Right lobe of liver (tissue), 6 donors: ENCODE measurements at regions not wholly inside any gene's neighbourhood (a gene's known extent, or its start where the extent isn't known, plus 50 kb on each side); places are given as distances from the start of the nearest gene placed in this dataset.
"Not testable (repeated sequence)": the region's sequence is repeated elsewhere in the genome, so short reads cannot be mapped to it uniquely, and the experiment has no call there.

ENCODE experiments used
- ATAC-seq, 4 donors: fragments of 200-7000 bp; cut with Tn5 transposase; one replicate each; pipeline ENCODE4 v1.9.1; 2020; ENCODE audit warnings: mild to moderate bottlenecking in 4 of 4, moderate library complexity in 4 of 4
- DNase-seq, 3 donors: peaks; one replicate each; pipeline ENCODE4 v3.0.0-alpha.2; 2020
- H3K27ac ChIP-seq, 3 donors: fragments of 200-600 bp; one replicate each; pipeline ENCODE4 v1.8.0; 2022
- H3K27me3 ChIP-seq, 2 donors: fragments of 200-600 bp; one replicate each; pipeline ENCODE4 v1.8.0; 2022
- H3K36me3 ChIP-seq, 4 donors: fragments of 200-600 bp; sonication (generic) in 1 of 4; one replicate each; pipeline versions ENCODE4 v1.5.1 to v1.8.0; 2017 to 2022; ENCODE audit warnings: control low read depth in 1 of 4
- H3K4me1 ChIP-seq, 4 donors: fragments of 200-600 bp; sonication (generic) in 1 of 4; one replicate each; pipeline versions ENCODE4 v1.5.1 to v1.8.0; 2017 to 2022; ENCODE audit warnings: control low read depth in 1 of 4
- H3K4me3 ChIP-seq, 3 donors: fragments of 200-600 bp; one replicate each; pipeline ENCODE4 v1.8.0; 2022
- H3K9me3 ChIP-seq, 4 donors: fragments of 200-600 bp; sonication (generic) in 1 of 4; one replicate each; pipeline versions ENCODE4 v1.5.1 to v1.8.0; 2017 to 2022; ENCODE audit warnings: control low read depth in 1 of 4
- POLR2A ChIP-seq: fragments of 450-650 bp; IDR thresholded peaks from one replicate; pipeline ENCODE4 v1.6.1; 2017; ENCODE audit warnings: antibody characterized with exemption, mild to moderate bottlenecking
- WGBS: methylation state at CpG from one replicate; pipeline ENCODE4 v1.1.6; 2018; ENCODE audit warnings: low coverage, low lambda C conversion rate; ENCODE audit not compliant: insufficient coverage; ENCODE audit errors: missing lambda C conversion rate; 5-methylcytosine and 5-hydroxymethylcytosine counted together
- intact Hi-C, 2 donors: fragments of 100-400 bp; cut with DNase I; formaldehyde crosslinking; loops; one replicate each; pipeline versions ENCODE4 v1.11.2 to v1.14.1; 2022
- TF ChIP-seq, protein P1 (sequence below), 4 donors: fragments of 200-600 bp in 3 of 4; fragments of 450-650 bp in 1 of 4; IDR thresholded peaks; one replicate each; pipeline versions ENCODE4 v1.5.1 to v1.8.0; 2016 to 2022; ENCODE audit warnings: antibody characterized with exemption in 4 of 4, mild to moderate bottlenecking in 2 of 4
- donor health status: DM: no; HTN: yes; CAD: no.
- donor health status: DM: no; HTN: no; CAD: no.
- donor health status: DM: no; HTN: no; CAD: no.
- donor health status: DM: no; HTN: yes; CAD: no.
- donor health status: DM: no; HTN: yes; CAD: no.

GRCh38 chr2:221895366-221896121, 323.4 kb upstream of the EPHA4 start:
- 36% methylated on average over 10 of the region's 10 CpGs for WGBS
- no peaks in the 10 kb centered on the region for H3K27me3 ChIP-seq
- H3K36me3 ChIP-seq = no peaks in the 10 kb centered on the region
- H3K9me3 ChIP-seq = no peaks in the 10 kb centered on the region
- intact Hi-C loops = no loop called here
- TF ChIP-seq, protein P1, sequence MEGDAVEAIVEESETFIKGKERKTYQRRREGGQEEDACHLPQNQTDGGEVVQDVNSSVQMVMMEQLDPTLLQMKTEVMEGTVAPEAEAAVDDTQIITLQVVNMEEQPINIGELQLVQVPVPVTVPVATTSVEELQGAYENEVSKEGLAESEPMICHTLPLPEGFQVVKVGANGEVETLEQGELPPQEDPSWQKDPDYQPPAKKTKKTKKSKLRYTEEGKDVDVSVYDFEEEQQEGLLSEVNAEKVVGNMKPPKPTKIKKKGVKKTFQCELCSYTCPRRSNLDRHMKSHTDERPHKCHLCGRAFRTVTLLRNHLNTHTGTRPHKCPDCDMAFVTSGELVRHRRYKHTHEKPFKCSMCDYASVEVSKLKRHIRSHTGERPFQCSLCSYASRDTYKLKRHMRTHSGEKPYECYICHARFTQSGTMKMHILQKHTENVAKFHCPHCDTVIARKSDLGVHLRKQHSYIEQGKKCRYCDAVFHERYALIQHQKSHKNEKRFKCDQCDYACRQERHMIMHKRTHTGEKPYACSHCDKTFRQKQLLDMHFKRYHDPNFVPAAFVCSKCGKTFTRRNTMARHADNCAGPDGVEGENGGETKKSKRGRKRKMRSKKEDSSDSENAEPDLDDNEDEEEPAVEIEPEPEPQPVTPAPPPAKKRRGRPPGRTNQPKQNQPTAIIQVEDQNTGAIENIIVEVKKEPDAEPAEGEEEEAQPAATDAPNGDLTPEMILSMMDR (IDR thresholded peaks at IDR 0.05) = no peak
- TF ChIP-seq POLR2A = no peak
- ATAC-seq (no peak), DNase-seq (no peak)
- H3K4me3 ChIP-seq = no peak overlapping the region
- H3K27ac ChIP-seq = no peak overlapping the region
- H3K4me1 ChIP-seq = no peaks in the 10 kb centered on the region

- intact Hi-C loops = no loop called here
- ATAC-seq (no peak), DNase-seq (no peak)
Measured at GRCh38 chr2:221893501-221893900, 321.4 kb upstream of the EPHA4 start.

GRCh38 chr2:221892006-221892405, 319.9 kb upstream of the EPHA4 start:
- H3K27ac ChIP-seq, intact Hi-C loops, H3K36me3 ChIP-seq, H3K4me3 ChIP-seq, DNase-seq, H3K9me3 ChIP-seq, H3K27me3 ChIP-seq, H3K4me1 ChIP-seq, ATAC-seq: not testable (repeated sequence)
- 80% methylated on average over 2 of the region's 31 CpGs for WGBS

More at GRCh38 chr2:221893501-221893900, 321.4 kb upstream of the EPHA4 start:
- WGBS = 59% methylated on average over 8 of the region's 8 CpGs
- Histone ChIP-seq H3K27ac (no peak overlapping the region), H3K9me3 (no peaks in the 10 kb centered on the region), H3K4me1 (no peaks in the 10 kb centered on the region), H3K4me3 (no peak overlapping the region), H3K27me3 (no peaks in the 10 kb centered on the region), H3K36me3 (no peaks in the 10 kb centered on the region)
- no peak for TF ChIP-seq POLR2A
- TF ChIP-seq, protein P1 (IDR thresholded peaks at IDR 0.05) = no peak

GRCh38 chr2:221883976-221884375, 311.9 kb upstream of the EPHA4 start:
- DNase-seq = no peak
- Histone ChIP-seq H3K27me3 (no peaks in the 10 kb centered on the region), H3K4me3 (no peak overlapping the region), H3K4me1 (no peaks in the 10 kb centered on the region), H3K27ac (no peak overlapping the region), H3K9me3 (no peaks in the 10 kb centered on the region), H3K36me3 (no peaks in the 10 kb centered on the region)
- TF ChIP-seq, protein P1 (IDR thresholded peaks at IDR 0.05) = no peak
- TF ChIP-seq POLR2A = no peak
- 28% methylated on average over 4 of the region's 4 CpGs for WGBS
- ATAC-seq = no peak
- intact Hi-C loops = no loop called here

DNA sequence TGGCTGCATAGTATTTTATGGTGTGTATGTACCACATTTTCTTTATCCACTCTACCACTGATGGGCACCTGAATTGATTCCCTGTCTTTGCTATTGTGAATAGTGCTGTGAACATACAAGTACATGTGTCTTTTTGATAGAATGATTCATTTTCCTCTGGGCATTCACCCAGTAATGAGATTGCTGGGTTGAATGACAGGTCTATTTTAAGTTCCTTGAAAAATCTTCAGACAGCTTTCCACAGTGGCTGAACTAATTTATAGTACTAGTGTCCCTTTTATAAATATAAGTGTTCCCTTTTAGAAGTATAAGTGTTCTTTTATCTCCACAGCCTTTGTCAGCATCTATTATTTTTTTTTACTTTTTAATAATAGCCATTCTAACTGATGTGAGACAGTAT, 303.9 kb upstream of the EPHA4 start:
- intact Hi-C loops = no loop called here
- no peak for ATAC-seq
- no peak overlapping the region for H3K4me3 ChIP-seq
- H3K27ac ChIP-seq = no peak overlapping the region
- H3K4me1 ChIP-seq = no peaks in the 10 kb centered on the region
- DNase-seq = no peak
- TF ChIP-seq POLR2A = no peak
- TF ChIP-seq, protein P1 (IDR thresholded peaks at IDR 0.05) = no peak
- H3K36me3 ChIP-seq = no peaks in the 10 kb centered on the region
- H3K9me3 ChIP-seq = no peaks in the 10 kb centered on the region
- H3K27me3 ChIP-seq = no peaks in the 10 kb centered on the region
